HG03521 (cell line): ENCODE measurements at regions not wholly inside any gene's neighbourhood (a gene's known extent, or its start where the extent isn't known, plus 50 kb on each side); places are given as distances from the start of the nearest gene placed in this dataset.
"Not testable (repeated sequence)": the region's sequence is repeated elsewhere in the genome, so short reads cannot be mapped to it uniquely, and the experiment has no call there.

Source experiments
- ATAC-seq: cut with Tn5 transposase; IDR thresholded peaks from one replicate; pipeline ENCODE4 v1.9.1; 2021; ENCODE audit warnings: mild to moderate bottlenecking, moderate library complexity; ENCODE audit not compliant: unreplicated experiment

DNA sequence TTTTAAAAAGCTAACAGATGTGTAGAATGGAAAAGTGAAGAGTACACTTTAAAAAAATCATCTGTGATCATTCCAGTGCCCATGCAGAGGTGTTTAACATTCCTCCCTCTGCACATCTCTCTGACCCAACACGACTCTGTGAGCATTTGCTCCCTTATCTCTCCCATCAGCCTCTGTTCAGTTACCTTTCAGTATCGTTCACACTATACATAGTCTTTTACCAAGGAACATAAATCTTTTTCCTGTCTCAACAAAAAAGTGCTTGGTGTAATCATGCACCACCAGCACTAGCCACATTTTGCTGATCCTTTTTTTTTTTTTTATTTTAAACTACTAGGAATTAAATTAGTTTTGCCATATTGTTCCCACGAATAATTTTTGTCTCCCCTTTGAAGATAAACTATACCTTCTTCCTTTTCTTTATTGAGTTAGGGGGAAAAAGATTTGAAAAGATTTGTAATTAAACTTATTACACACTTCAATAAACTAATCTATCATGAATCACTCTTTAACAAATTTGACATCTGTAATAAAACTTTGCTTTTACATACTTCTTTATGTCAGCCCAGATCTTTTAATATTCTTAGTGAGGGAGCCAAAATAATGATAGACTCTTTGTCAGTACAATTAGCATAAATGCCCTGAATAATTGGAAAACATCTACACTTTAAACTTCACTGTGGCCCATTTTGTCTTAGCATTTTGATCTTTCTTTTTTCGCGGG, 489.8 kb upstream of the FANCL start:
- ATAC-seq = no peak

DNA sequence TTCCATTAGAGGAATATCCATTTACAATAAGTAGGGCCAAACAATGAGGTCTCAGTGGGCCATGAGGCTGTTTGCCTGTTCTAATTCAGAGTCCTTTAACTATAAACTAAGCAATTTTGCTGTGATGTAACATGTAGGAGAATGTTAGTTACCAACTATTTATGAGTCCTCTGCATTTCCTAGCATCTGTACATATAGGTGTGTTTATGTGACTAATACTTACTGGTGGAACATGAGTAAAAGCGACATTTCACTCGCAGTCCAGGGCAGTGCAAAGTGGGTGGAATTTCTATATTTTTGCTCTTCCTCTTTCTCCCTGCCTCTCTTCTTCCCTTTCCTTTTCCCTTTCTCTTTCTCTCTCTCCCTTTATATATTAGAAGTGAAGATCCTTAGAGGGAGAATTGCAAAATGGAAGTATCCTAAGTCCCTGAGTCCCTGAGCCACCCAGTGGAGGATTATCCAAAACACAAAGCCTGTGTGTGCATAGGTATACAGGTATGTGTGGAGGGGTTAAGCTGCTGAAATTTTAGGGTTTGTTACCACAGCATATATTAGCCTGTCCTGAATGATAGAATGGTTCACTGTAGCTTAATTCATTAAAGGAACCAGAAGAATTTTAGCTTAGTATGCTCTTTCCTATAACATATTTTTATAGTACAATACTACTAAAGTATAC, 487.0 kb upstream of the FANCL start:
- no peak for ATAC-seq

DNA sequence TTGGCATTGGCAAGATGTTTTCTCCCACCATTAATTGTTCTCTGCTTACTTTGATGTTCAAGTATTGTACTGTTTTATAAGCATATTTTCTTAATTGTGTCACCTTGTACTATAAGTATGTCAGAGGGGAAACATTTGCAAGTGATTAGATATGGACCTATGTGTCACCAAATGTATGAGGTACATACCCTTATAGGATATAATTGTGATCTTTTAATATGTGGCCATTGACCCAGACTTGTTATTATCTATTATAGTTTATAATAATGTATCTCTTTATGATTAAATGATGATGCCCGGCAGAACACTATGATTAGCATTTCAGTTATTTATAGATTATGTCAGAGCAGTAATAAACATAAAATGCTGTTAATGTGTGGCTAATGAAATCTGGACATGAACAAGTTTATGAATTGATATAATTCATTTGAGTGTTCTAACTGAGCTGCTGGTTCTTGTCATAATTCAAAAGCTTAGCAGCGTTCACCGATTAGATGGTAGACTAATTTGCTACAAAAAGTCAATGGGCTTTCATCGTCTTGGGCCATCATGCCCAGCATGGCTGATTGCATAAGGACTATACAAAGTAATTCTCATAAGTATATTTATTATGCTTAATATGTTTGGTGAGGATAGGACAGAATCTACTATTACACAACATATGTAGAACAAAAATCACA, 480.9 kb upstream of the FANCL start:
- no peak for ATAC-seq

DNA sequence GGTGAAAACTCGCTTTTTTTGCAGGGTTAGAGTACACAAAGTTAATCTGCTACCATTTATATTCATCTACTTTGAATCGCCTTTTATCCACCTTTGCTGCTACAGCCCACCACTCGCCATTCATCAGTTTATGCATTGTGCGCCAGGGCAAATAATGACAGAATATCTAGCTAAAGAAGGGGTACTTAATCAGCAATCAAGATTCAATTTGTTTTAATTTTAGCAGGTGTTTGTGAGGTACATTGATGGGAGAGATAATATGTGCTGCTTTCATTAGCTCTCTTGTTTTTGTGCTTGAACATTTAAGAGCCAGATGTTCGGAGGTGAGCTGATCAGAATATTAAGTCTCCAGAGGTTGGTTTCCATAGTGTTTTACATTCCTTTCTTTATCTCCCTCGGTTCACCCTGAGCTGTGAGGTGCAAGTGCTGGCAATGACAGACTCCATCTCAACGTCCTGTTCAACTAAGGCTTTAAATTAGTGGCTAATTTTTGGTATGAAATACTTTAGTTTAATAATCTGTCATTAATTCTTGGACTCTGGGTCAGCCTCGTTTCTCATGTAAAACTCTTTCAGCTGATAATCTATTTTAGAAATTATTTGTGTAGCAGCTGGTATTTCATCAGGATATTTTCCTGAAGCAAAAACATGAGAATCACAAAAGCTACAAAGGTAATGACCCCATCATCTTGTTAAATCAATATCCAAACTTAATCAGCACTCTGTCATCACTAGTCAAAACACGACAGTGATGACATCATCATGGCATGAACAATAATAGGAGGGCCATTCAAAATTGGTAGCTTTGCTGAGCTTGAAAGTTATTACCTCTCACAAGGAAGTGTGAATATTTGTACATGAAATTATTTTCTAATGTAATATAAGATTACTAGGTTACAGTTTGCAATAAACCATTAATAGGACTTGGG, 479.9 kb upstream of the FANCL start:
- no peak for ATAC-seq

DNA sequence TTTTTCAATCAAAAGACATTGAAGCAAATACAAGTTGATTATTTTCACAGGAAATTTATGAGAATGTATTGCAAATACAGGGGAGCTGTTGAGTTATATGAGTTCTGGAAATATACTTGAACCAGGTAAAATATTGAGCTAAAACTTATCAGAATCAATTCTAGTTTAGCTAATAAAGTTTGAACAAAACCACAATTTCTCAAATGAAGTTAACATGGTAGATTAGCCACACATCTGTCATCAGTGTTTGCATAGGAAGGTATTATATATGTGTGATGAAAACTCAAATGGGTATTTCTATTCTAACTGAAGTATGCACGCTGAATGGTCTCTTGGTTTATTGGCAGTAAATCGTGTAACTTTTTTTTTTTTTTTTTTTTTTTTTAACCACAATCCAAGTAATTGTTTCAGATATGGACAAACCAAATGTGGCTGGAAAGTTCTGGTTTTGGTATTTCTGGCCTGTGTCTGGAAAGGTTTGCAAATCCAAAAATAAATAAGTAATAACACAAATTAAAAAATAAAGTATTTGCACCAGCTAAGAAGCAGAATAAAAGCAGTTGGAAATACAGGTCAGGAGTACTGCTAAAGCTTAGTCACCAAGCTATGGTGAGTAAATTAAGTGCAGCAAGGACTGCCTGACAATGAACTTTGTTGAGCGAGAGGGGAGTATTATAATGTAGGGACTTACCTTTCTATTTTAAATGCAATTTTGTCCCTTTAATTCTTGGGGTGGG, 479.1 kb upstream of the FANCL start:
- no peak for ATAC-seq

GRCh38 chr2:58715344-58715743, 474.2 kb upstream of the FANCL start:
- no peak for ATAC-seq

- no peak for ATAC-seq
These were observed 473.1 kb upstream of the FANCL start for GRCh38 chr2:58714238-58714637.

DNA sequence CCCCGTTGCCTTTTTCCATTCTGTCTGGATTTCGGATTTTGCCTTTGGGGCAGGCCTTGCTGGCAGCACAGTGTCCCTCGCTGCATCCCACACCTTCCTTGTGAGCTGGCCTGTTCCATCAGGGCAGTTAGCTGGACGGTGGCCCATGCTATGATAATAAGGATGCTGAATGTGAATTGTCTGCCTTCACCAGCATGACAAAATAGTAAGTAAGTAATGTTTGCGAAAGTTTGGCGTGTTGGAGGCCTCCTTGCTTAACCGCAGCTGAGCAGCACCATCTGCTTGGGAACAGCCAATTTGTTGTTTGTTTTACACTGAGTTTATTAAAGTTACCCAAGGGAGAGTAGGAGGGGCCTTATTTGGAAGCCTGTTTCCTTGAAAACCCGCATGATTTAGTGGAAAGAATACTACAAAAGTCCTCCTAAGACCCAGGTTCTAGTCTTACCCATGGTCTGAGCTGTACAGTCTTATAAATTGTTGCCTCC, 469.7 kb upstream of the FANCL start:
- no peak for ATAC-seq

DNA sequence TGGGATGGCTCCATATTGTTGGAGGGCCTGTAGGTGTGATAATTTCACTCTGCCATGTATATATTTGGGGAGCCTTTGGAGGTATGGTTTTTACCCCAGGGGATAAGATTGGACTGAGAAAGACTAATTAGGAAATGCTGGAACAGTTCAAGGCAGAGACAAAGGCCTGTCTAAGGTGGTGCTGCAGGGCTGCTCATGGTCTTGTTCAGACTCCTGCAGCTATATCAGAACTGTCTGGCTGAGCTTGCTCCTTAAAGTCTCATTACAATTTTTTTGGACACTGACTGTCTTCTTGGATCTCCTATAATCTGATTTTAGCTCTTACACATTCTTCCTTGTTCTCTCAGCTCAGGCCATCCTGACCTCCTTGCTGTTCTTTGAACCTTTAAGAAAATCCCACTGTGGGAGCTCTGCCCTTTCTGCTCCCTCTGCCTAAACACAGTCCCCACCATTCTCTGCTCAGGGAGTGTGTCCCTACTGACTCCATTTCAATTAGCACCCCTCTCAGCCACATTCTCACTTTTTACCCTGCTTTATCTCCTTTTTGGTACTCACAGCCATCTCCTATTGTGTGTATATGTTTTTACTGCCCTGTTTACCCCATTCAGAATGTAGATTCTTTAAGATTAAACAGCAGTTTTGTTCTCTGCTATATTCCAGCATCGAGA, 468.7 kb upstream of the FANCL start:
- no peak for ATAC-seq

DNA sequence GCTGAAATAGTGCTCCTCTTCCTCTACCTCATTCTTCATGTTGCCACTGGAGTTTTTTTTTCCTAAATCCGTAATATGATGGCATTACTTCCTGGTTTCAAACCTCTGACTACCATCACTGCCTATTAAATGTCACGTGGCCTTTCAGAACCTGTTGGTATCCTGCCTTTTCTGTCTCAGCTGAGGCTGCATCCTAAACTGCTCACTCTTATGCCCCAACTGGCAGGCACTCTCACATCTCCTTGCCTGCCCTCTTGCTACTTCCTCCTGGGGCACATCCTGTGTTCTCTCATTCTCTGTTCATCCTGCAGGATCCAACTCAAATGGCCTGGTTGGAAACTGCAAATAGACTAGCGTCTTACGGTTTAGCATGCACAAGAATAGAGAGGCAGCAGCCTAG, 468.1 kb upstream of the FANCL start:
- ATAC-seq = no peak

- no peak for ATAC-seq
These were observed 467.4 kb upstream of the FANCL start for GRCh38 chr2:58708565-58708964.

DNA sequence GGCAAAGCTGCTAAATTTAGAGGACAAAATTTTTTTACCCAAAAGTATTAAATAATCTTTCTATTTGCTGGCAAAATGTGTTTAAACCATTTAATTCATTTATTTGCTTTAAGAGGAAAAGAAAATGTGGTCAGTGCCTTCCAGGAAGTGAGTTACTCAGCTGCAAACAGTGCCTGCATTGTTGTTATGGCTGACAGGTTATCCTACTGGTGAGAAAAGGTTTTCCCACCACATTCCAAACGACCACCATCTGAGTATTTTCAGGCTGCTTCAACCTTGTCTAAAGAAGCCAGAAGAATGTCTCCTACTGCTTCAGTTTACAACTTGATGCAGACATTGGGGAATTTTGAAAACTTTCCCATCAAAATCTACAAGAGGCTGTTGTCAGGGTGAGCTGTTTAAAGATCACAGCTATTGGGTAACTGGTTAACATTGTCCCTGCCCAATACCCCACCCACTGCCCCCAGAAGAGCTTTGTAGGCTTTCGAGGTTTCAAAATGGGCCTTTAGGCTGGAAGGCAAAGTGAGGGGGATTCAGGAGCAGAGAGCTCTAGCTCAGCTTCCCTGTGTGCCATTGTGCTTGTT, 461.3 kb upstream of the FANCL start:
- ATAC-seq = no peak

GRCh38 chr2:58701688-58702301, 460.7 kb upstream of the FANCL start:
- peak; percentile 59 for ATAC-seq

DNA sequence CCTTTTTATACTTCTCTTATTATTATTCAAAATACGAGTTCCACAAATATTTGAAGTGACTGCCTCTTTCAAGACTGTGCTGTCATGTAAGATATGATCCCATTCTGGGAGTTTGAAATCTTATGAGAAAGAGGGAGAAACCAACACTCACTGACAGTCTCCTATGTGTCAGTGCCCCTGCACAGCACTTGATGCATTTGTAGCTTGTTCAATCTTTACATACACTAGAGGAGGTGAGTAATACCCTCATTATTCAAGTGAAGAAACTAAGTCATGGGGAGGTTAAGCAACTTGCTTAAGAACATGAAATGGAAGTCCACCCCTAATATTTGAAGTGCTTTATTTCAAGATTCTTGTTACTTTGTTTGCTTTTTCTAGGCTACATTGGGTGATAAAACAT, 459.5 kb upstream of the FANCL start:
- no peak for ATAC-seq

DNA sequence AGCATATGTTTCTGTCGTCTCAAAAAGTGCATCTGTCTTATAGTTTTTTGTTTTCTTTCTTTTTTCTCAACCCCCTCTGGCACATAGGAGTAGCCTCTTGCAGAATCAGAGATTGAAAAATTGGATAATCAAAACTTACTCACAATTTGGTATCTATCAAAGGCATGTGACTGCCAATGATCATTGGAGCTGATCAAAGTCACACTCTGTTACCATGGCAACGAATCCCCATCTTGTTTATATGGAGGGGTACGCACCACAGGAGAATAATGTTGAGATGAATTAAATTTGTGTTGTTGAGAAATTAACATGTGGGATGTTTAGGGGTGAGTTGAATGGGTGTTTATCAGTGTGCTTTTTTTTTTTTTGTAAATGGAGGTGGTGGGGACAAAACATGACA, 458.3 kb upstream of the FANCL start:
- ATAC-seq = no peak

DNA sequence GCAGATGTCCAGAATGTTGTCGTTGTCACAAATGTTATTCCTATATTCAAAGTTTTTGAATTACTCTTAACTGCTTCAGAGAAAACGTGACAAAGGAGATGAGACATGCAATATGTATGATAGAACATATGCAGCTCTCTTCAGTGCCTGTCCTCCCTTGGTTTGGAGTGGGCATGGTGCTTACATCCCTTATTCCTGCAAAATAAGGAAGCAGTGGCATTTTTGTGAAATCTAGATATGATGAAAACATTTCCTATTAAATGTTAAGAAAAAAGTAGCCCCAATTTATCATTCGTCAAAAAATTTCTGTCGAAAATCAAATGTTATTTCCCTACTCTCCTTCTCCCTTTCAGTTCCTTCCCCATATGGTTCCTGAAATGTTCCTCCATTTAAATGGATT, 457.5 kb upstream of the FANCL start:
- no peak for ATAC-seq

DNA sequence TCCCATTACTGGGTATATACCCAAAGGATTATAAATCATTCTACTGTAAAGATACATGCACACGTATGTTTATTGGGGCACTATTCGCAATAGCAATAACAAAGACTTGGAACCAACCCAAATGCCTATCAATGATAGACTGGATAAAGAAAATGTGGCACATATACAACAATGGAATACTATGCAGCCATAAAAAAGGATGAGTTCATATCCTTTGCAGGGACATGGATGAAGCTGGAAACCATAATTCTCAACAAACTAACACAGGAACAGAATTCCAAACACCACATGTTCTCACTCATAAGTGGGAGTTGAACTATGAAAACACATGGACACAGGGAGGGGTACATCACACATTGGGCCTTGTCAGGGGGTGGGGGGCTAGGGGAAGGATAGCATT, 453.0 kb upstream of the FANCL start:
- not testable (repeated sequence) for ATAC-seq

DNA sequence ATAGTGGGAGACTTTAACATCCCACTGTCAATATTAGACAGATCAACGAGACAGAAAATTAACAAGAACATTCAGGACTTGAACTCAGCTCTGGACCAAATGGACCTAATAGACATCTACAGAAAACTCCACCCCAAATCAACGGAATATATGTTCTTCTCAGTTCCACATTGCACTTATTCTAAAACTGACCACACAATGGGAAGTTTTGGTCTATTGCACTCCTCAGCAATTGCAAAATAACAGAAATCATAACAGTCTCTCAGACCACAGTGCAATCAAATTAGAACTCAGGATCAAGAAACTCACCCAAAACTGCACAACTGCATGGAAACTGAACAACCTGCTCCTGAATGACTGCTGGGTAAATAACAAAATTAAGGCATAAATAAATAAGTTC, 449.9 kb upstream of the FANCL start:
- ATAC-seq = not testable (repeated sequence)

- ATAC-seq = no peak
These were observed 447.7 kb upstream of the FANCL start for GRCh38 chr2:58688813-58689212.
